HL-60 (cell line): ENCODE measurements at regions not wholly inside any gene's neighbourhood (a gene's known extent, or its start where the extent isn't known, plus 50 kb on each side); places are given as distances from the start of the nearest gene placed in this dataset.

Experiments used
- DNase-seq, 2 experiments: peaks; one replicate each; pipeline ENCODE4 v3.0.0-alpha.2; 2010 to 2020; ENCODE audit warnings: low read depth in 1 of 2, low spot score in 1 of 2
- H3K27ac ChIP-seq: fragments of 250-450 bp; sonication (Bioruptor Pico); replicated peaks from 2 replicates; pipeline ENCODE4 v1.5.1; 2020; ENCODE audit warnings: mild to moderate bottlenecking, moderate library complexity
- H3K27me3 ChIP-seq: fragments of 250-450 bp; sonication (Bioruptor Pico); 2 replicates; pipeline ENCODE4 v1.5.1; 2021; ENCODE audit warnings: mild to moderate bottlenecking, moderate library complexity; ENCODE audit not compliant: insufficient read depth, poor library complexity, severe bottlenecking
- H3K4me3 ChIP-seq: replicated peaks from 2 replicates; pipeline ENCODE4 v1.5.1; 2011; ENCODE audit warnings: mild to moderate bottlenecking, control low read depth, low read length; ENCODE audit not compliant: insufficient read depth
- GABPA ChIP-seq: IDR thresholded peaks from 2 replicates; pipeline ENCODE4 v1.6.1; 2012; ENCODE audit warnings: low read depth
- POLR2AphosphoS5 ChIP-seq: IDR thresholded peaks from 2 replicates; pipeline ENCODE4 v1.6.1; 2012; ENCODE audit warnings: low read depth
- REST ChIP-seq: IDR thresholded peaks from 2 replicates; pipeline ENCODE4 v1.6.1; 2012; ENCODE audit warnings: low read depth; ENCODE audit not compliant: insufficient replicate concordance
- SPI1 ChIP-seq: IDR thresholded peaks from 2 replicates; pipeline ENCODE4 v1.6.1; 2012; ENCODE audit warnings: low read depth, mild to moderate bottlenecking, borderline replicate concordance
- TF ChIP-seq, protein P1 (sequence below): IDR thresholded peaks from one replicate; pipeline ENCODE4 v1.5.1; 2011; ENCODE audit warnings: low read length, control low read depth, inconsistent platforms; ENCODE audit not compliant: insufficient read depth

GRCh38 chr17:63325808-63326207 is 120.3 kb downstream of the CYB561 start:
- no peaks in the 10 kb centered on the region for H3K27me3 ChIP-seq
- no peak overlapping the region for H3K4me3 ChIP-seq
- DNase-seq, result no peak
- H3K27ac ChIP-seq, result no peak overlapping the region
- no peak for TF ChIP-seq SPI1
- TF ChIP-seq REST, result no peak
- TF ChIP-seq GABPA, result no peak
- TF ChIP-seq, protein P1, sequence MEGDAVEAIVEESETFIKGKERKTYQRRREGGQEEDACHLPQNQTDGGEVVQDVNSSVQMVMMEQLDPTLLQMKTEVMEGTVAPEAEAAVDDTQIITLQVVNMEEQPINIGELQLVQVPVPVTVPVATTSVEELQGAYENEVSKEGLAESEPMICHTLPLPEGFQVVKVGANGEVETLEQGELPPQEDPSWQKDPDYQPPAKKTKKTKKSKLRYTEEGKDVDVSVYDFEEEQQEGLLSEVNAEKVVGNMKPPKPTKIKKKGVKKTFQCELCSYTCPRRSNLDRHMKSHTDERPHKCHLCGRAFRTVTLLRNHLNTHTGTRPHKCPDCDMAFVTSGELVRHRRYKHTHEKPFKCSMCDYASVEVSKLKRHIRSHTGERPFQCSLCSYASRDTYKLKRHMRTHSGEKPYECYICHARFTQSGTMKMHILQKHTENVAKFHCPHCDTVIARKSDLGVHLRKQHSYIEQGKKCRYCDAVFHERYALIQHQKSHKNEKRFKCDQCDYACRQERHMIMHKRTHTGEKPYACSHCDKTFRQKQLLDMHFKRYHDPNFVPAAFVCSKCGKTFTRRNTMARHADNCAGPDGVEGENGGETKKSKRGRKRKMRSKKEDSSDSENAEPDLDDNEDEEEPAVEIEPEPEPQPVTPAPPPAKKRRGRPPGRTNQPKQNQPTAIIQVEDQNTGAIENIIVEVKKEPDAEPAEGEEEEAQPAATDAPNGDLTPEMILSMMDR, result no peak
- no peak for TF ChIP-seq POLR2AphosphoS5

- no peak overlapping the region for H3K4me3 ChIP-seq
- no peaks in the 10 kb centered on the region for H3K27me3 ChIP-seq
- DNase-seq, result no peak
- no peak overlapping the region for H3K27ac ChIP-seq
- TF ChIP-seq SPI1 (no peak), REST (no peak), POLR2AphosphoS5 (no peak), GABPA (no peak)
- TF ChIP-seq, protein P1, result no peak
Observed at GRCh38 chr17:63329876-63330275, 116.2 kb downstream of the CYB561 start.

- Histone ChIP-seq H3K27ac (no peak overlapping the region), H3K4me3 (no peak overlapping the region), H3K27me3 (no peaks in the 10 kb centered on the region)
- TF ChIP-seq REST, result no peak
- no peak for TF ChIP-seq GABPA
- TF ChIP-seq, protein P1, result no peak
- no peak for TF ChIP-seq SPI1
- TF ChIP-seq POLR2AphosphoS5, result no peak
- no peak for DNase-seq
Observed at GRCh38 chr17:63331301-63332061, 114.6 kb downstream of the CYB561 start.
